ENCODE measurements at regions not wholly inside any gene's neighbourhood (a gene's known extent, or its start where the extent isn't known, plus 50 kb on each side); places are given as distances from the start of the nearest gene placed in this dataset.

- Histone ChIP-seq H3K27ac (no peak overlapping the region), H3K4me1 (ENCODE audit: low read depth) (peaks cover 7% of the 10 kb centered on the region), H3K9me3 (ENCODE audit: low read depth) (no peaks in the 10 kb centered on the region), H3K27me3 (peaks cover 9% of the 10 kb centered on the region), H3K36me3 (no peaks in the 10 kb centered on the region), H3K4me3 (no peak overlapping the region)
- TF ChIP-seq CTCF (IDR thresholded peaks at IDR 0.05; ENCODE audit: low read depth, low read length), result no peak
- DNase-seq (ENCODE audit: low read depth in 1 of 2, low spot score in 1 of 2), result no peak
Measured at GRCh38 chr19:29271911-29272310, 59.0 kb upstream of the UQCRFS1 start.

GRCh38 chr19:29273000-29273640 lies 60.2 kb upstream of the UQCRFS1 start:
- H3K36me3 ChIP-seq, result no peaks in the 10 kb centered on the region
- DNase-seq (ENCODE audit: low read depth in 1 of 2, low spot score in 1 of 2), result no peak
- no peaks in the 10 kb centered on the region for H3K9me3 ChIP-seq (ENCODE audit: low read depth)
- H3K4me1 ChIP-seq (ENCODE audit: low read depth), result peaks cover 7% of the 10 kb centered on the region
- H3K27ac ChIP-seq, result no peak overlapping the region
- H3K4me3 ChIP-seq, result no peak overlapping the region
- peaks cover 9% of the 10 kb centered on the region for H3K27me3 ChIP-seq
- no peak for TF ChIP-seq CTCF (IDR thresholded peaks at IDR 0.05; ENCODE audit: low read depth, low read length)

GRCh38 chr19:29275266-29275665 lies 62.3 kb upstream of the UQCRFS1 start:
- Histone ChIP-seq H3K27ac (no peak overlapping the region), H3K4me1 (ENCODE audit: low read depth) (peaks cover 2% of the 10 kb centered on the region), H3K36me3 (no peaks in the 10 kb centered on the region), H3K27me3 (peaks cover 9% of the 10 kb centered on the region), H3K4me3 (no peak overlapping the region), H3K9me3 (ENCODE audit: low read depth) (no peaks in the 10 kb centered on the region)
- DNase-seq (ENCODE audit: low read depth in 1 of 2, low spot score in 1 of 2), result no peak
- TF ChIP-seq CTCF (IDR thresholded peaks at IDR 0.05; ENCODE audit: low read depth, low read length), result no peak

- H3K4me3 ChIP-seq, result no peak overlapping the region
- peak; percentile 8 to 42 for DNase-seq (ENCODE audit: low read depth in 1 of 2, low spot score in 1 of 2)
- no peaks in the 10 kb centered on the region for H3K4me1 ChIP-seq (ENCODE audit: low read depth)
- no peak for TF ChIP-seq CTCF (IDR thresholded peaks at IDR 0.05; ENCODE audit: low read depth, low read length)
- no peaks in the 10 kb centered on the region for H3K36me3 ChIP-seq
- H3K27me3 ChIP-seq, result peaks cover 9% of the 10 kb centered on the region
- H3K27ac ChIP-seq, result no peak overlapping the region
- no peaks in the 10 kb centered on the region for H3K9me3 ChIP-seq (ENCODE audit: low read depth)
Measured at GRCh38 chr19:29277102-29277501, 64.2 kb upstream of the UQCRFS1 start.

GRCh38 chr19:29278716-29279115 lies 65.8 kb upstream of the UQCRFS1 start:
- no peak for TF ChIP-seq CTCF (IDR thresholded peaks at IDR 0.05; ENCODE audit: low read depth, low read length)
- peak in 1 of 2 donors; percentile 19 for DNase-seq (ENCODE audit: low read depth in 1 of 2, low spot score in 1 of 2)
- H3K27ac ChIP-seq, result no peak overlapping the region

More at GRCh38 chr19:29278716-29279115, 65.8 kb upstream of the UQCRFS1 start:
- Histone ChIP-seq H3K4me1 (ENCODE audit: low read depth) (no peaks in the 10 kb centered on the region), H3K9me3 (ENCODE audit: low read depth) (no peaks in the 10 kb centered on the region), H3K4me3 (no peak overlapping the region), H3K27me3 (peaks cover 16% of the 10 kb centered on the region), H3K36me3 (no peaks in the 10 kb centered on the region)

Data from cardiac muscle cell (in vitro differentiated cells and primary cell).